Kidney (tissue), 13 donors: ENCODE measurements at regions not wholly inside any gene's neighbourhood (a gene's known extent, or its start where the extent isn't known, plus 50 kb on each side); places are given as distances from the start of the nearest gene placed in this dataset.

Source experiments
- DNase-seq, 5 donors: peaks; one replicate each; pipeline ENCODE4 v3.0.0-alpha.2; 2013 to 2020
- FAIRE-seq: peaks from 2 replicates; lab custom pipeline; 2012; peaks lifted over from hg19 to GRCh38; lab: Jason Lieb, UNC
- H3K27ac ChIP-seq, 2 donors: one replicate each; pipeline ENCODE4 v1.7.0; 2013; ENCODE audit warnings: low read depth in 2 of 2, low read length in 2 of 2, inconsistent platforms in 1 of 2
- H3K27me3 ChIP-seq: one replicate; pipeline ENCODE4 v1.7.1; 2013; ENCODE audit warnings: low read length, inconsistent platforms; ENCODE audit not compliant: control insufficient read depth, insufficient read depth
- H3K36me3 ChIP-seq, 3 donors: one replicate each; pipeline versions ENCODE4 v1.7.0 to v1.7.1; 2013; ENCODE audit warnings: low read length in 3 of 3, control low read depth in 1 of 3, inconsistent platforms in 1 of 3; ENCODE audit not compliant: insufficient read depth in 3 of 3, control insufficient read depth in 2 of 3
- H3K4me1 ChIP-seq, 3 donors: one replicate each; pipeline versions ENCODE4 v1.7.0 to v1.7.1; 2013; ENCODE audit warnings: low read length in 3 of 3, inconsistent platforms in 1 of 3, low read depth in 1 of 3; ENCODE audit not compliant: control insufficient read depth in 2 of 3, insufficient read depth in 2 of 3
- H3K4me3 ChIP-seq, 3 donors: one replicate each; pipeline versions ENCODE4 v1.7.0 to v1.8.1; 2013; ENCODE audit warnings: low read length in 3 of 3, control low read depth in 1 of 3, inconsistent platforms in 1 of 3
- H3K9ac ChIP-seq, 3 donors: one replicate each; pipeline versions ENCODE4 v1.7.0 to v1.7.1; 2013; ENCODE audit warnings: low read length in 3 of 3, control low read depth in 1 of 3, inconsistent platforms in 1 of 3
- H3K9me3 ChIP-seq, 3 donors: one replicate each; pipeline versions ENCODE4 v1.7.0 to v1.7.1; 2013; ENCODE audit warnings: low read length in 3 of 3, control low read depth in 1 of 3, inconsistent platforms in 1 of 3; ENCODE audit not compliant: control insufficient read depth in 2 of 3, insufficient read depth in 1 of 3
- CTCF ChIP-seq: IDR thresholded peaks from 3 replicates; pipeline ENCODE4 v1.5.1; 2012; ENCODE audit warnings: mild to moderate bottlenecking, moderate library complexity, borderline replicate concordance; ENCODE audit not compliant: insufficient read depth; ENCODE audit errors: extremely low read depth
- intact Hi-C: fragments of 100-400 bp; cut with DNase I; formaldehyde crosslinking; loops from one replicate; pipeline ENCODE4 v1.11.1; 2022
- donor health status: control.
- donor health status: control.
- donor health status: control.
- donor health status: control.
- donor health status: control.
- donor health status: DM: yes; HTN: yes; CAD: no.
- donor health status: Normal renal cell carcinoma (clear cell type).

GRCh38 chr5:124859556-124860290 lies 113.3 kb upstream of the ZNF608 start:
- no peaks in the 10 kb centered on the region for H3K36me3 ChIP-seq
- TF ChIP-seq CTCF = no peak
- H3K4me3 ChIP-seq = no peak overlapping the region
- no peak overlapping the region for H3K27ac ChIP-seq
- no peaks in the 10 kb centered on the region for H3K4me1 ChIP-seq
- H3K27me3 ChIP-seq = no peaks in the 10 kb centered on the region
- intact Hi-C loops = no loop called here
- no peak overlapping the region for H3K9ac ChIP-seq
- no peak for FAIRE-seq
- no peaks in the 10 kb centered on the region for H3K9me3 ChIP-seq
- DNase-seq = no peak

- no peak overlapping the region for H3K4me3 ChIP-seq
- no peaks in the 10 kb centered on the region for H3K4me1 ChIP-seq
- DNase-seq (no peak), FAIRE-seq (no peak)
- H3K9ac ChIP-seq = no peak overlapping the region
- no peaks in the 10 kb centered on the region for H3K36me3 ChIP-seq
- H3K9me3 ChIP-seq = no peaks in the 10 kb centered on the region
- intact Hi-C loops = no loop called here
- H3K27ac ChIP-seq = no peak overlapping the region
- H3K27me3 ChIP-seq = no peaks in the 10 kb centered on the region
- no peak for TF ChIP-seq CTCF
Measured at GRCh38 chr5:124860291-124860655, 113.8 kb upstream of the ZNF608 start.

GRCh38 chr5:124865066-124865465 lies 118.6 kb upstream of the ZNF608 start:
- no peak overlapping the region for H3K27ac ChIP-seq
- no peak overlapping the region for H3K9ac ChIP-seq
- H3K36me3 ChIP-seq = no peaks in the 10 kb centered on the region
- no peak for DNase-seq
- peaks cover 3 to 11% (median 4%) of the 10 kb centered on the region in 3 donors for H3K4me1 ChIP-seq
- FAIRE-seq = no peak
- no peaks in the 10 kb centered on the region for H3K9me3 ChIP-seq
- H3K4me3 ChIP-seq = no peak overlapping the region
- no peaks in the 10 kb centered on the region for H3K27me3 ChIP-seq
- intact Hi-C loops = no loop called here
- no peak for TF ChIP-seq CTCF
